ENCODE measurements at regions not wholly inside any gene's neighbourhood (a gene's known extent, or its start where the extent isn't known, plus 50 kb on each side); places are given as distances from the start of the nearest gene placed in this dataset.

- no peak for DNase-seq (ENCODE audit: low spot score)
Measured at GRCh38 chr7:22676385-22676784, 50.6 kb upstream of the IL6 start.

- no peak for DNase-seq (ENCODE audit: low spot score)
Measured at GRCh38 chr7:22675917-22676343, 51.1 kb upstream of the IL6 start.

DNA sequence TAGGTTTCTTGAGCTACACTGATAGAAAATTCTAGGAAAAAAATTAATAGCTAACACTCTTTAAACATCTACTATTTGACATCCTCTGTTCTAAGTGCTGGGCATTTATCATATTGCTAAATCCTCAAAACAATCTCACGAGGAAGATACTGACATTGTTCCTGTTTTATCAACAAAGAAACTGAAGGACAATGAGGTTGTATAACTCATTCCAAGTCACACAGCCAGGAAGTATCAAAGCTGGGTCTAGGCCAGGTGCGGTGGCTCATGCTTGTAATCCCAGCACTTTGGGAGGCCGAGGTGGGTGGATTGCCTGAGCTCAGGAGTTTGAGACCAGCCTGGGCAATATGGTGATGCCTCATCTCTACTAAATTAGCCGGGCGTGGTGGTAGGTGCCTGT is 51.6 kb upstream of the IL6 start:
- no peak for DNase-seq (ENCODE audit: low spot score)

GRCh38 chr7:22672846-22673680 is 53.9 kb upstream of the IL6 start:
- DNase-seq (ENCODE audit: low spot score): no peak

DNA sequence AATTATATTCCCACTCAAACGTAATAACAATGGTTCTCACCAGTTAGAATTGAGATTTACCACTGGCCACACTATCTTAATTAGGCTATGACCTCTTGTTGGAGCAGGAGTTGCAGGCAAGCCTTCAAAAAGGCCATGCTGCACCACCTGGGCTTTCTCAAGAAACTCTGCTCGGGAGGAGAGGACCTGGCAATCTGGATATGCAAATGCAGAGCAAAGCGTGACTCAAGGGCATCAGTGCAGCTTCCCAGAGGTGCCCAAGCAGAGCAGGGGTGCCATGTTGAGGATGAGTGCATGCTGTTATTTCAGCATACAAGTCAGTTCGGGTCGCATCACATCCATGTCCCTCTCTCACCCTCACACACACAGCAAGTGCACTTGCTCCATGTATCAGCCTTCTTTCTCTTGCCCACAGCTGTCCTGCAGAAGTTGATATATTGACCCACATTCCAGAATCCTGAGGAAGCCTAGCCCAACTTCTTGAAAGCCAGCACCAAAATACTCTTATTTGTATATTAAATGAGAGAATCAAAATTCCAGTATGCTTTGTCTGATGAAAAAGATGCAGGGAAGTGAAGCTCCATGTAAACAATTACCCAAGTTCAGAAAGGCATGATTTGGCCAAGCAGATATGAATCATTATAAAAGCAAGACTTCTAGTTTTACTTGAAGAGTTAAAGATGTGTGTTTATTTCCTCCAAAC is 55.7 kb upstream of the IL6 start:
- DNase-seq (ENCODE audit: low spot score): no peak

DNA sequence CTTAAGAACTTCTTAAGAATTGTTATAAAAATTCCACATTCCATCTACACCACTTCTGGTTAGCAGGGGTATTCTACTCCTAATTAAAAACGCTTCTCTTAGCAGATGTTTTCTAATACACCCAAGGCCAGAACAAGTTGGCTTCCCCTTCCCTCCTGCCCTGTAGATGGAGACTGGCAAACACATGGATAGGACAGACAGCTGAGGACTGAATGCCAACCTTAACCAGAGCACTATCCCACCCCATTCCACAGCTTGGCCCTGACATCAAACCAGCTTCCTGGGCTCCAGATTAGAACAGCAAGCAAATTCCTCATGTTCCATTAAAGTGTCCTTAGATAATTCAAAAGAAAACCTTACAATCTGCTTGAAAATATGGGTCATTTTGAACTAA is 56.6 kb upstream of the IL6 start:
- DNase-seq (ENCODE audit: low spot score): no peak

DNA sequence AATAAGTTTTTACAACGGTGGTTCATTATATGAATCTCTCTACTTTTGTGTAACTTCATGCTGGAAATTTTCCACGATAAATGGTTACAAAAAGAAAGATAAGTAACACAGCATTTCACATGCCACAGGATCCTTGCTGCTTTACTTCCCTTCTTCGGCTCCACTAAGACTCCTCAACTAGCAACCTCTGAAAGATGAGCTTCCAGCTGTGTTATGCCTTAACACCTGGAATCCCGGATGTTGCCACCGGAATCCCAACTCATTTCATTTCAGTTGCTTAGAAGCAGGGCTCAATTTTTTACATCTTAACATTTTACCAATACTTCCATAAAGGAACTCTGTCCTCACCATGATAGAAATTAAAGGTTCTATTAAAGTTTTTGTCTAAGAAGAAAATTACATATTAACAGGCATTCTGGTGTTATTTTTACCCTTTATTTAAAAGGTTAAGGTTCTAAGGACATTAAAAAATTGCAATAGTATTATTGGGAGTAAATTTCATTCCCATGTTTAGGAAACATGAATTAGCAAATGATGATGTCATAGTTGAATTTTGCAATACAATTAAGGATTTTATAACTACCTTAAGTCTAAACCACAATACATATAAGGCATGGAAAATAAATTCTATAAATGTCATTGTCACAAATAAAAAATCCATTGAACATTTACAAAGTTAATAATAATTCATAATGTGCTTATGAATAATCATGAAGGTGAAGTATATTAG is 57.1 kb upstream of the IL6 start:
- DNase-seq (ENCODE audit: low spot score): no peak

- no peak for DNase-seq (ENCODE audit: low spot score)
Measured at GRCh38 chr7:22668971-22669401, 58.0 kb upstream of the IL6 start.

GRCh38 chr7:22667562-22668239 is 59.3 kb upstream of the IL6 start:
- DNase-seq (ENCODE audit: low spot score): no peak

GRCh38 chr7:22667187-22667561 is 59.8 kb upstream of the IL6 start:
- no peak for DNase-seq (ENCODE audit: low spot score)

- DNase-seq (ENCODE audit: low spot score): no peak
Measured at GRCh38 chr7:22666732-22667131, 60.3 kb upstream of the IL6 start.

- DNase-seq (ENCODE audit: low spot score): no peak
Measured at GRCh38 chr7:22665923-22666322, 61.1 kb upstream of the IL6 start.

GRCh38 chr7:22664988-22665798 is 61.8 kb upstream of the IL6 start:
- DNase-seq (ENCODE audit: low spot score): no peak

GRCh38 chr7:22663721-22664120 is 63.3 kb upstream of the IL6 start:
- no peak for DNase-seq (ENCODE audit: low spot score)

DNA sequence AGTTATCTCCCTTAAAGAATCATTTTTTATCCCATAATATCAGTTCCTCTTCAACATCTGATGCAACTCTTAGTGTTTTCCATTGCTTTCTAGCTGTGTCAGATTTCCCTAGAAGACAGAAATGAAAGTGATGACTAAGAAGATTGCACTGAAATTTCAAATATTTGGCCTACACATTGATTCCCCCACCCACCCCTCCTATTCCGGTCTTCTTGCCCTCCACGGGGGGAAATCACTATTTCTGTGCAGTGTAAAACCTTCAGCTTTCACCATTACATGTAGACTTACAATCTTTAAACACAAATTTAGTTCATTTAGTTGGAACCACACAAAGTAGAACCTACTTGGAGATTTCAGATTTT is 63.7 kb upstream of the IL6 start:
- DNase-seq (ENCODE audit: low spot score): no peak

- no peak for DNase-seq (ENCODE audit: low spot score)
Measured at GRCh38 chr7:22662556-22663356, 64.2 kb upstream of the IL6 start.

DNA sequence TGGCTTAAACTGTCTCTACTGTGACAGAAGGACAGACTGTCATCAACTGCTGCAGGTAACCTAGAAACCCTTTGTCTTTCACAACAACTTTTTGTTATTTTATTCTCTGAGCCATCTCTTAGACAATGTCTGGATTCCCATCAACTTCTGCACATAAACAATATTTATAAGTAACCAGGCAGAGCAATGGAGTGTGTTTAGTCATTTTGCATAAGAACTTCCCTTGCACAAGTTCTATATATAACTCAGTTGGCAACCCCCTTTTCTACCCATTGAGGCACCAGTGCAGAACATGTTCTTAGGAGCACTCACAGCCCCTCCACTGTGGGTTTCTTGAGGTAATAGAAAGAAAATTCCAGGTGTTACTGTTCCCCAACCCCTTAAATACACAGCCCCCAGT is 65.0 kb upstream of the IL6 start:
- no peak for DNase-seq (ENCODE audit: low spot score)

DNA sequence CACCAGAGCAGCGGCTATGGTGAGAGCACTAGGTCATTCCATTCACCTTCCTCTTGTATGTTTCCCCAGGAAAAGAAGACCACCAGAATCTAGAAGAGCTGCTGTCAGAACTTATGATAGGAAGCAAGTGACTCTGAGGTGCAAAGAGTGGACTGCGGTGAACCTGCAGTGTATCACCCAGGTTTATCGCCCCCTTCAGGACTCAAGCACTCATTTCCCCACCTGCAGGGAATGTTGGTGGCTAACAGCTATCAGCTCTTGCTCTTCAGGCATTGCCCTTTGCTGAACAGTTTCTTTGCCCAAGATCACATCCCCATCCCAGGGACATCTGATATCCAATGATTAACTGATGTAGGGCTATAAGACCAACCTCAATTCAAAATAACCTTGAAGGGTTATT is 66.3 kb upstream of the IL6 start:
- DNase-seq (ENCODE audit: low spot score): no peak

GRCh38 chr7:22660293-22660692 is 66.7 kb upstream of the IL6 start:
- no peak for DNase-seq (ENCODE audit: low spot score)

- DNase-seq (ENCODE audit: low spot score): no peak
Measured at GRCh38 chr7:22659741-22660140, 67.3 kb upstream of the IL6 start.

GRCh38 chr7:22658031-22658430 is 69.0 kb upstream of the IL6 start:
- DNase-seq (ENCODE audit: low spot score): no peak

All from D341Med (cell line).